HG03460 (cell line): ENCODE measurements at regions not wholly inside any gene's neighbourhood (a gene's known extent, or its start where the extent isn't known, plus 50 kb on each side); places are given as distances from the start of the nearest gene placed in this dataset.

Experiments used
- ATAC-seq: cut with Tn5 transposase; IDR thresholded peaks from one replicate; pipeline ENCODE4 v1.9.1; 2021; ENCODE audit not compliant: unreplicated experiment

DNA sequence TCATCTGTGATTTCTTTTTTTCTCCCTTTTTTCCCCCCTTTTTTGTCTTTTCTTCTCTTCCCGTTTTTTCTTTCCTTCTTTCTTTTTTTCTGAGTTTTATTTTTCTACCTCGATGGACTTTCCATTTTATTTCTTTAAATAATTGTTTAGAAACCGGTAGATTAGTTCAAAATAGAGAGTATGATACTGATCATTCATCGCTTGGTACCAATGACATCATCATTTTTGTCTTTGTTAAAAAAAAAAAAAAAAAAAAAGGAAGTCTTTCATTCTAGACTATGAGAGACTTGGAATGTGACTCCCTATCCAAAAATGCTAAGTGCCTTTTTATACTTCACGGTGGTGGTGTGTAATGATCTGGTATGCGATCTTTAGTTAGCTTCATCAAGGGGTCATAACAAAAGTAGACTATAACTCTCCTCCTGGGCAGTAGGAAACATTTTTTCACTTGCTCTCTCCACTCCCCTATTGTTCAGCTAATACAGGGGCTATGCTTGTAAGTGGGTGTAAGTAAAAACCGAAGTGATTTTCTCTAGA is 1517.5 kb upstream of the ZEB2 start:
- ATAC-seq = no peak

GRCh38 chr2:146031158-146031557 is 1511.2 kb upstream of the ZEB2 start:
- ATAC-seq = no peak

- ATAC-seq = no peak
Observed at GRCh38 chr2:146027156-146027555, 1507.2 kb upstream of the ZEB2 start.

DNA sequence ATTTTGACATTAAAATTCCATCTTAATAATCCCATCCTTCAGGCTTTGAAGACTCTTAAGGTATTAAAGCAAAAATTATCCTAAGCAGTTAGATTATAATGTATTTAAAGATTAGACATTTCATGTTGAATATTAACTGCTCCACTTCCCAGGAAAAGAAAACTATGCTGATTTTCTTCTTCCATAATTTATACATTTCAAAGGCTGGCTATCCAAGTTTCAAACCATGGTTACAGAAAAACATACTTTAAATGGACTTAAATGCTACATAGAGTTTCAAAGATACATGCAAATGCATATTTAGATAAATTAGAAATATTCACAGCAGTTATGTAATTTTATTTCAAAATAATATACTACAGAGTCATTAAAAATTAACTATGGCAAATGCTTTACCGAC is 1505.6 kb upstream of the ZEB2 start:
- ATAC-seq = no peak

GRCh38 chr2:146024212-146024743 is 1504.4 kb upstream of the ZEB2 start:
- ATAC-seq = no peak

DNA sequence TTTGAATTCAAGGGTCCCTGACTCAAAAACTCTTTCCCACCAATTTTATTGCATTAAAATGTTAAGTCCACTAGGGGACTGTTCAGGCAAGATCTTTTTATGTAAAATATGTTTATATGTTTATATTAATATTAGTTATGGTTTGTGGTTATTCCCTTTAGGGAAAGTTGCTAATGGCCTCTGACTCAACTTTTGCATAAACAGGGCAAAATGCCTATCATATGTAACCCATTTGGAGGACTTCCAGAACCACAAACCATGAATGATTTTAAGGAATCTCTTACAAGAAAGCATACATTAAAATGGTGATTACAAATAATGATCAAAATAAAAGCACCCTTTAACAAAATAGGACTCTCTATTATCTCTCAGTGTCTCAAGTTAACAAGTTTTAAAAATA is 1484.5 kb upstream of the ZEB2 start:
- no peak for ATAC-seq

DNA sequence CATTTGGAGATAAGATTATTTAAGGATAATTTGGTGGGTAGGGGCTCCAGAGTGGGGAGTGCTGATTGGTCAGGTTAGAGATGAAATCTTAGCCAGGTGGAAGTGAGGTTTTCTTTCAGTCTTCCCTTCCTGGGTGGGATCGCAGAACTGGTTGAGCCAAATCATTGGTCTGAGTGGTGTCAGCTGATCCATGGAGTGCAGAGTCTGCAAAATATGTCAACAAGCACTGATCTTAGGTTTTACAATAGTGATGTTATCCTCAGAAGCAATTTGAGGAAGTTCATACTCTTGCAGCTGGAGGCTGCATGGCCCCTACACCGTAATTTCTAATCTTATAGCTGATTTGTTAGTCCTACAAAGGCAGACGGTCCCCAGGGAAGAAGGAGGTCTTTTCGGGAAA is 1483.4 kb upstream of the ZEB2 start:
- no peak for ATAC-seq

GRCh38 chr2:145994910-145995309 is 1475.0 kb upstream of the ZEB2 start:
- no peak for ATAC-seq

- ATAC-seq = no peak
Observed at GRCh38 chr2:145992572-145992971, 1472.7 kb upstream of the ZEB2 start.

DNA sequence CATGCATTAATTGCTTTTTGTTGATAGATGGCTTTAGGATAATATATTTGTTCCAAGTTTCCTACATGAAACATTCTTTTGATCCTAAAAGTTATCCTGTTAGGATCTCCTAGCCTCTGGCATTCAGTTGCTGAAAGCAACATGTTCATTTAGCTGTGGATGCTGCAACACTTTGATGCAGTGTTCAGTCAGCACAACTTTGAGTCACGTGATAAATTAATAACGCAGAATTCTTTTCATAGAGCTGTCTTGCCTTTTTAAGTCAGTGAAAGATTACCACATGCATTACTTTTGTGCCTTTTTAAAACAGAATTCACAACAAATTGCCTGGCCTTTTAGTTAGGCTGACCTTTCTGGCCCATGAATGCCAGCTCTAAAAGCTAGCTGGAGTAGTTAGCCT is 1467.9 kb upstream of the ZEB2 start:
- ATAC-seq = no peak

- ATAC-seq = no peak
Observed at GRCh38 chr2:145985517-145985916, 1465.6 kb upstream of the ZEB2 start.

DNA sequence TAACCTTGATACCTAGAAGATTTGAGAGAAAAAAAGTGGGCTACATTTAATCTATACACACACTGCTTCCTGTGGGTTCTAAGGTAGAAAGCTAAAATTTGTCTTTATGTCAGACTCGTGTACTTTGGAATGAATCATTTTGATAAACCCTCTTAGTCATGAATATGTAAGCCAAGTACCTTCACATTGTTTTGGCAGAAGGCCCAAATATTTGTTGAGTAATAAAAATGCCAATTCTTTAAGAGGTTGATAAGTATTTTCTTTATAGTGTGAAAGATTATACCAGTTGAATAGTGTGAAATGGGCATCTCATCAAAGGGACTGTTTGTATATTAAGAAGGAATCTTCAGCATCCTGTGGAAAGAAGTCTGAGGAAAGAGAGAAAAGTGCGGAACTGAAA is 1464.7 kb upstream of the ZEB2 start:
- no peak for ATAC-seq

GRCh38 chr2:145980318-145980717 is 1460.4 kb upstream of the ZEB2 start:
- ATAC-seq = no peak

- no peak for ATAC-seq
Observed at GRCh38 chr2:145975406-145975805, 1455.5 kb upstream of the ZEB2 start.

DNA sequence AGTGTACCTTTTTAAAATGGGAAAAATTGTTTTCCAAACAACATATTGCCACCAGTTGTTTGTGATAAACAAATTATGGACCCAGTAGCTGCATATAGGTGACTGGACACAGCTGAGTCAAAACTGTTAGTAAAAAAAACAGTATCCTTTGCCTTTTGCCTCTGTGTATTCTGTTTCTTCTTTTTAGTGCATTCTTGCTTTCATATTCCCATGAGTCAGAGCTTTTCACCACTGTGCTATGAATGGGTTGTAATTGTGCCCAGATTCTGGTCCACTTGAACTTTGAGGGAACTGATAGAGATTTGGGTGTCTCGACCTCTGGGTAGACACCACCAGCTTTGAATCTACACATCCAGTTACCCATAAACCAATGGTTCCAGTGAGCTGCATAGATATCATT is 1441.9 kb upstream of the ZEB2 start:
- no peak for ATAC-seq

DNA sequence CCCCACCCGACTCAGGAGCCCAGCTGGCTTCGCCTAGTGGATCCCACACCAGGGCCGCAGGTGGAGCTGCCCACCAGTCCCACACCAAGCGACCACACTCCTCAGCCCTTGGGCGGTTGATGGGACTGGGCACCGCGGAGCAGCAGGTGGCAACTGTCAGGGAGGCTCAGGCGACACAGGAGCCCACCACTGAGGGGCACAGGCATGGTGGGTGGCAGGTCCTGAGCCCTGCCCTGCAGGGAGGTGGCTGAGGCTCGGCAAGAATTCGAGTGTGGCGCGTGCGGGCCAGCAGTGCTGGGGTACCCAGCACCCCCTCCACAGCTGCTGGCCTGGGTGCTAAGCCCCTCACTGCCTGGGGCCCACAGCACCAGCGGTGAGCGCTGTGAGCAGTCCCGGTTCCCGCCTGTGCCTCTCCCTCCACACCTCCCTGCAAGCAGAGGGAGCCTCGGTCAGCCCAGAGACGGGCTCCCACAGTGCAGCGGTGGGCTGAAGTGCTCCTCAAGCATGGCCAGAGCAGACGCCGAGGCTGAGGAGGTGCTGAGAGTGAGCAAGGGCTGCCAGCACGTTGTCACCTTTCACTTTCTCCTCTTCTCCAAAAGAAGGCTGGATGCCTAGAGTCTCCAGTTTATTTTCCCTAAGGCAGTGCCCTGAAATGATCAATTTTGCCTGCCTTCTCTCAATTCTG is 1440.7 kb upstream of the ZEB2 start:
- ATAC-seq = no peak

DNA sequence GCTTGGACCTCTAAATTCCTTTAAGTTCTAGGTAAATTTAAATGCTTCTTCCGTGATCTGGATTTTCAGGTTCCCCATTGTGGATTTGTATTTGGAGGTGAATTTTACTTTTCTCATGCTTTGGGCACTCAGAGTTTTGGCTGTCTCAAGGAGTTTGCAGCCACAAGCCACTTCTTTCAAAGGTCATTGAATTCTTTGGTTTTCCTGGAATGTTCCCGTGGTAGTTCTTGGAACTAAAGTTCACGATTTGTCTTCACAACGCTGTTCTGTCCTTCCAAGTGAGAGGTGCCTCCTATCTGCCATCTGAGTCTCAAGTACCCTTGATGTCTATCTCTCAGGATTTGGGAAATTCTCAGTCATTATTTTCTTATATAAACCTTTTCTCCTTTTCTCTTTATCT is 1438.7 kb upstream of the ZEB2 start:
- no peak for ATAC-seq

- ATAC-seq = no peak
Observed at GRCh38 chr2:145957929-145958328, 1438.0 kb upstream of the ZEB2 start.

- ATAC-seq = no peak
Observed at GRCh38 chr2:145939949-145940348, 1420.0 kb upstream of the ZEB2 start.

DNA sequence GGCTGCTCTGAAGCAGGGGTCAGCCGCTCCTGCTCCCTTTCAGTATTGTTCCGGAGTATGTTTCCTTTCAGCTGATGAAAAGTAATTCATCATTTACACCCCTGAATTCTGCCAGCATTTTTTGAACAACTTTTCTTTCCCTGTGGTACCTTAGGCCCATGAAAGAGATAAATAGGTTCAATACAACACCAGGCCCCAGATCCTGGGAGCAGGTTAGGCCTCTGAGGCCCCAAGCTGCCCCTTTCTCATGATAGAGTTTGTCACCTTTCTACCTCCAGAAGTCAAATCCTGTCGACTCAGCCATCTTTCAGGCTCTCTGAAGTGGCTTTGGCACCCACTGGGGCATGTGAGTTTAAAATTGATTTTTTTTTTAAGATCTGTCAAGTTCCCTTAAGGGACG is 1415.1 kb upstream of the ZEB2 start:
- no peak for ATAC-seq

DNA sequence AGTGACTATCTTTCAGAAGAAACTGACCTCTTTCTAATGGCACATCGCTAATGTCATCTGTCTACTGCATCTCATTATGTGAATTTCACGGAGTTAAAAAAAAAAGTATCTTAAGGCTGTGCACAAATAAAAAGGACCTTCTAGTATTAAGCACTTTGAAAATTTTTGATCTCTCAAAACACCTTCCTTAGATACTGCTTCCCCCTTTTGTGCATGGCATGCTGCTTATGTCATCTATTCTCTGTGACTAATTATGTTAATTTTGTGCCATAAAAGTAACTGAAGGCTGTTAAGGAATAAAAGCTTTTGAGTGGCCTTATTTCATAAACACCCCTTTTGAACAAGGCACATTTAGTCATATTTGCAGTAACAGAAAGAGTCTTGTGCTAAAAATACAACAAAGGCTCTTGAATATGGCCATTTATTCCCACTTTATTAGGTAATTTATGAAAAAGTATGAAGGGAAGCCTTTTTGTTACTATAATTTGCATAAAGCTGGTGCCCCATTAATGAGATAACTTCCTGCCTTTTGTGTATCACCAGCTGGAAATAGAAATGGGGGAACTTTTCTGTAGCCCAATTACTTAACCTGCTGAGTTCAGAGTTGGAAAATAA is 1412.0 kb upstream of the ZEB2 start:
- ATAC-seq = no peak

GRCh38 chr2:145930318-145930717 is 1410.4 kb upstream of the ZEB2 start:
- ATAC-seq = no peak
